H1 (cell line): ENCODE measurements at regions not wholly inside any gene's neighbourhood (a gene's known extent, or its start where the extent isn't known, plus 50 kb on each side); places are given as distances from the start of the nearest gene placed in this dataset.

Experiments used
- CEBPB ChIP-seq: IDR thresholded peaks from 2 replicates; pipeline ENCODE4 v1.6.1; 2012; ENCODE audit warnings: low read depth, low read length
- CHD7 ChIP-seq: fragments of 300-600 bp; sonication (generic); IDR thresholded peaks from 2 replicates; pipeline ENCODE4 v1.7.1; 2012; ENCODE audit warnings: low read length, moderate library complexity, mild to moderate bottlenecking, inconsistent platforms; ENCODE audit not compliant: insufficient replicate concordance
- PHF8 ChIP-seq: fragments of 200-600 bp; sonication (generic); conservative IDR thresholded peaks from 2 replicates; pipeline ENCODE4 v1.7.1; 2012; ENCODE audit warnings: low read depth, mild to moderate bottlenecking, inconsistent platforms, low read length, moderate library complexity
- POLR2AphosphoS5 ChIP-seq: IDR thresholded peaks from 2 replicates; pipeline ENCODE4 v1.6.1; 2011; ENCODE audit warnings: low read depth, low read length
- RFX5 ChIP-seq: IDR thresholded peaks from 2 replicates; pipeline ENCODE4 v1.6.1; 2011; ENCODE audit warnings: low read depth, low read length, improper control_type of control experiment, borderline replicate concordance
- SIN3A ChIP-seq, 2 experiments: IDR thresholded peaks in 1 of 2; conservative IDR thresholded peaks in 1 of 2; 2 replicates each; pipeline ENCODE4 v1.6.1; 2011 to 2012; ENCODE audit warnings: low read length in 2 of 2, improper control_type of control experiment in 1 of 2, low read depth in 1 of 2, mild to moderate bottlenecking in 1 of 2
- SP1 ChIP-seq: IDR thresholded peaks from 2 replicates; pipeline ENCODE4 v1.6.1; 2011; ENCODE audit warnings: low read depth, low read length

- TF ChIP-seq CHD7 (no peak), SP1 (no peak), PHF8 (no peak), CEBPB (no peak), SIN3A (conservative IDR thresholded peaks at IDR 0.05 in 1 of 2, IDR thresholded peaks at IDR 0.05 in 1 of 2; ENCODE audit: low read depth in 1 of 2, low read length in 2 of 2) (no peak), RFX5 (no peak), POLR2AphosphoS5 (no peak)
Observed at GRCh38 chr1:4053160-4053748, 153.2 kb upstream of the C1orf174 start (continued).
